ENCODE measurements at regions not wholly inside any gene's neighbourhood (a gene's known extent, or its start where the extent isn't known, plus 50 kb on each side); places are given as distances from the start of the nearest gene placed in this dataset.

GRCh38 chr7:12102126-12102525 is 109.0 kb upstream of the TMEM106B start:
- no peak for TF ChIP-seq CTCF (IDR thresholded peaks at IDR 0.05)
- no peak for TF ChIP-seq POLR2A (IDR thresholded peaks at IDR 0.05)
- no peak for TF ChIP-seq POLR2AphosphoS5 (IDR thresholded peaks at IDR 0.05)

Data from stomach (tissue), 4 donors.